Duodenal mucosa (tissue), 2 donors: ENCODE measurements at regions not wholly inside any gene's neighbourhood (a gene's known extent, or its start where the extent isn't known, plus 50 kb on each side); places are given as distances from the start of the nearest gene placed in this dataset.

Experiments used
- H3K27ac ChIP-seq: one replicate; pipeline ENCODE4 v1.7.0; 2013; ENCODE audit warnings: low read depth, low read length
- H3K27me3 ChIP-seq, 2 donors: one replicate each; pipeline ENCODE4 v1.7.0; 2013; ENCODE audit warnings: low read length in 2 of 2, control low read depth in 1 of 2; ENCODE audit not compliant: insufficient read depth in 2 of 2, control insufficient read depth in 1 of 2
- H3K36me3 ChIP-seq, 2 donors: one replicate each; pipeline ENCODE4 v1.7.0; 2013; ENCODE audit warnings: low read length in 2 of 2, control low read depth in 1 of 2; ENCODE audit not compliant: insufficient read depth in 2 of 2, control insufficient read depth in 1 of 2
- H3K4me1 ChIP-seq, 2 donors: one replicate each; pipeline ENCODE4 v1.7.0; 2013; ENCODE audit warnings: low read length in 2 of 2, control low read depth in 1 of 2; ENCODE audit not compliant: insufficient read depth in 2 of 2, control insufficient read depth in 1 of 2
- H3K4me3 ChIP-seq, 2 donors: one replicate each; pipeline ENCODE4 v1.7.0; 2013; ENCODE audit warnings: low read length in 2 of 2, low read depth in 1 of 2
- H3K9ac ChIP-seq, 2 donors: one replicate each; pipeline ENCODE4 v1.7.0; 2013; ENCODE audit warnings: low read length in 2 of 2, low read depth in 1 of 2
- H3K9me3 ChIP-seq, 2 donors: one replicate each; pipeline ENCODE4 v1.7.0; 2013; ENCODE audit warnings: low read length in 2 of 2, control low read depth in 1 of 2; ENCODE audit not compliant: control insufficient read depth in 1 of 2

GRCh38 chr6:165726290-165726875 lies 63.3 kb upstream of the PDE10A start:
- Histone ChIP-seq H3K27me3 (no peaks in the 10 kb centered on the region), H3K9ac (no peak overlapping the region), H3K4me3 (no peak overlapping the region), H3K36me3 (no peaks in the 10 kb centered on the region), H3K4me1 (no peaks in the 10 kb centered on the region), H3K27ac (no peak overlapping the region), H3K9me3 (no peaks in the 10 kb centered on the region)

- Histone ChIP-seq H3K9me3 (no peaks in the 10 kb centered on the region), H3K27ac (no peak overlapping the region), H3K27me3 (no peaks in the 10 kb centered on the region), H3K4me3 (no peak overlapping the region), H3K9ac (no peak overlapping the region), H3K4me1 (no peaks in the 10 kb centered on the region), H3K36me3 (no peaks in the 10 kb centered on the region)
These were observed 62.2 kb upstream of the PDE10A start for GRCh38 chr6:165725201-165725600.

- no peak overlapping the region for H3K9ac ChIP-seq
- H3K36me3 ChIP-seq = no peaks in the 10 kb centered on the region
- no peak overlapping the region for H3K4me3 ChIP-seq
- H3K27ac ChIP-seq = no peak overlapping the region
- no peaks in the 10 kb centered on the region for H3K9me3 ChIP-seq
- H3K4me1 ChIP-seq = no peaks in the 10 kb centered on the region
- H3K27me3 ChIP-seq = no peaks in the 10 kb centered on the region
These were observed 60.3 kb upstream of the PDE10A start for GRCh38 chr6:165723326-165723725.

DNA sequence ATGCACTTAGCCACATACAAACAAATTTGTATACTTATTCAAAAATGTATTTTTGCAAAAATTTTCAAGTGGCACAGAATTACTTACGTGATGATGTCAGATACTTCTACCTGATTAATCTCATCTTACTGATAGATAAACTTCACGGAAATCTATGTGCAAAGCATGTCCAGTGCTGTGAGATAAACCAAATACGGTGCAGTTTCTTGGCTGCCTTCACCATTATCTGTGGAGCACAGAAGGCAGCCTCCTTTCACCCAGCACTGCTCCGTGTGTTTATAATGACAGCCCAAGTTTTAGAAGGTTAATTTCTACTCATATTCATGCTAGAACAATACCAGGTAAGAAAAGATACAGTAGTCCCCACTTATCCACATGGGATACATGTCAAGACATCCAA lies 59.0 kb upstream of the PDE10A start:
- H3K27me3 ChIP-seq = no peaks in the 10 kb centered on the region
- no peak overlapping the region for H3K4me3 ChIP-seq
- no peaks in the 10 kb centered on the region for H3K9me3 ChIP-seq
- no peaks in the 10 kb centered on the region for H3K36me3 ChIP-seq
- no peaks in the 10 kb centered on the region for H3K4me1 ChIP-seq
- H3K9ac ChIP-seq = no peak overlapping the region
- no peak overlapping the region for H3K27ac ChIP-seq

- no peaks in the 10 kb centered on the region for H3K4me1 ChIP-seq
- no peaks in the 10 kb centered on the region for H3K27me3 ChIP-seq
- no peak overlapping the region for H3K4me3 ChIP-seq
- H3K36me3 ChIP-seq = no peaks in the 10 kb centered on the region
- H3K9me3 ChIP-seq = no peaks in the 10 kb centered on the region
- no peak overlapping the region for H3K27ac ChIP-seq
- H3K9ac ChIP-seq = no peak overlapping the region
These were observed 58.3 kb upstream of the PDE10A start for GRCh38 chr6:165721356-165721755.

- Histone ChIP-seq H3K9me3 (no peaks in the 10 kb centered on the region), H3K27ac (no peak overlapping the region), H3K4me1 (no peaks in the 10 kb centered on the region), H3K9ac (no peak overlapping the region), H3K4me3 (no peak overlapping the region), H3K36me3 (no peaks in the 10 kb centered on the region), H3K27me3 (no peaks in the 10 kb centered on the region)
These were observed 55.5 kb upstream of the PDE10A start for GRCh38 chr6:165718491-165718891.

DNA sequence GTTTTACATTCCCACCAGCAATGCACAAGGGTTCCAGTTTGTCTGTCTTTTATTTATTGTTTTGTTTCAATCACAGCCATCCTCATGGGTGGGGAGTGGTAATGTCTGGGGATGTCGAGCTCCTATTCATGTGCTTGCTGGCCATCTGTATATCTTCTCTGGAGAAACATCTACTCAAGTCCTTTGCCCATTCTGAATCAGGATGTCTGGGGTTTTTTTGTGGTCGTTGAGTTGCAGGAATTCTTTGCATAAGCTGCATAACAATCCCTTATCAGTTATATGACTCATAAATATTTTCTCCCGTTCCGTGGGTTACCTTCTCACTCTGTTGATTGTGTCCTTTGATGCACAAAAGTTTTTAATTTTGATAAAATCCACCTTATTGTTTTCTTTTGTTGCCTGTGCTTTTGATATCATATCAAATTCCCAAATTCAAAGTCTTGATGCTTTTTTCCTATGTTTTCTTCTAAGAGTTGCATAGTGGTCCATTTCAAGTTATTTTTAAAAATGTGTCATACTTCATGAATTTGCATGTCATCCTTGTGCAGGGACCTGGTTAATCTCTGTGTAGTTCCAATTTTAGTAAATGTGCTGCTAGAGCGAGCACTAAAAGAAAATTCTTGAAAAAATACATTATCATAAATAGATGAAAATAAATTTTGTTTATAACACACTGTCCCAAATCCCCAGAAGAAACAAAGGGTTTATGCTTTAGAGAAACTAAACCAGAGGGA lies 54.9 kb upstream of the PDE10A start:
- Histone ChIP-seq H3K27me3 (no peaks in the 10 kb centered on the region), H3K36me3 (no peaks in the 10 kb centered on the region), H3K4me3 (no peak overlapping the region), H3K9me3 (no peaks in the 10 kb centered on the region), H3K4me1 (no peaks in the 10 kb centered on the region), H3K27ac (no peak overlapping the region), H3K9ac (no peak overlapping the region)

GRCh38 chr6:165716886-165717285 lies 53.8 kb upstream of the PDE10A start:
- no peak overlapping the region for H3K9ac ChIP-seq
- no peaks in the 10 kb centered on the region for H3K36me3 ChIP-seq
- no peak overlapping the region for H3K27ac ChIP-seq
- H3K9me3 ChIP-seq = no peaks in the 10 kb centered on the region
- no peak overlapping the region for H3K4me3 ChIP-seq
- H3K4me1 ChIP-seq = no peaks in the 10 kb centered on the region
- no peaks in the 10 kb centered on the region for H3K27me3 ChIP-seq

GRCh38 chr6:165715428-165715827 lies 52.4 kb upstream of the PDE10A start:
- Histone ChIP-seq H3K9me3 (no peaks in the 10 kb centered on the region), H3K9ac (no peak overlapping the region), H3K36me3 (no peaks in the 10 kb centered on the region), H3K27me3 (no peaks in the 10 kb centered on the region), H3K27ac (no peak overlapping the region), H3K4me3 (no peak overlapping the region), H3K4me1 (no peaks in the 10 kb centered on the region)

GRCh38 chr6:165714907-165715306 lies 51.9 kb upstream of the PDE10A start:
- no peak overlapping the region for H3K9ac ChIP-seq
- no peak overlapping the region for H3K4me3 ChIP-seq
- no peaks in the 10 kb centered on the region for H3K4me1 ChIP-seq
- H3K27me3 ChIP-seq = no peaks in the 10 kb centered on the region
- H3K36me3 ChIP-seq = no peaks in the 10 kb centered on the region
- no peaks in the 10 kb centered on the region for H3K9me3 ChIP-seq
- no peak overlapping the region for H3K27ac ChIP-seq
